CD4-positive, alpha-beta T cell (primary cell): ENCODE measurements at regions not wholly inside any gene's neighbourhood (a gene's known extent, or its start where the extent isn't known, plus 50 kb on each side); places are given as distances from the start of the nearest gene placed in this dataset.

Source experiments
- ATAC-seq: fragments of 200-7000 bp; cut with Tn5 transposase; one replicate; pipeline ENCODE4 v1.10.0; 2022; ENCODE audit warnings: mild to moderate bottlenecking; ENCODE audit not compliant: poor library complexity
- CTCF ChIA-PET: fragments of 350-600 bp; sonication (Branson Sonifier 250); formaldehyde crosslinking; loops from one replicate; lab custom pipeline; 2021; ENCODE audit warnings: antibody characterized with exemption, inconsistent platforms; lab: Charles Lee
- POLR2A ChIA-PET: fragments of 350-600 bp; sonication (Branson Sonifier 250); formaldehyde crosslinking; loops from one replicate; lab custom pipeline; 2021; ENCODE audit warnings: antibody characterized with exemption, inconsistent platforms; lab: Charles Lee
- DNase-seq, 14 experiments: peaks; one replicate each; pipeline ENCODE4 v3.0.0-alpha.2; 2013 to 2020; ENCODE audit warnings: mixed read lengths in 2 of 14
- H3K27ac ChIP-seq, 2 donors: one replicate each; pipeline versions ENCODE4 v1.5.1 to v1.7.0; 2013; ENCODE audit warnings: low read length in 2 of 2, low read depth in 1 of 2, mild to moderate bottlenecking in 1 of 2
- H3K27me3 ChIP-seq, 2 experiments: 1 replicate in 1 of 2; 2 replicates in 1 of 2; pipeline versions ENCODE4 v1.6.1 to v1.7.0; 2013; ENCODE audit warnings: low read length in 2 of 2, control low read depth in 1 of 2, mild to moderate bottlenecking in 1 of 2, moderate library complexity in 1 of 2; ENCODE audit not compliant: insufficient read depth in 2 of 2, control insufficient read depth in 1 of 2
- H3K36me3 ChIP-seq: one replicate; pipeline ENCODE4 v1.6.1; 2013; ENCODE audit warnings: low read length, control low read depth; ENCODE audit not compliant: insufficient read depth
- H3K4me1 ChIP-seq: one replicate; pipeline ENCODE4 v1.6.1; 2013; ENCODE audit warnings: low read length, control low read depth; ENCODE audit not compliant: insufficient read depth
- H3K4me3 ChIP-seq: one replicate; pipeline ENCODE4 v1.5.1; 2013; ENCODE audit warnings: mild to moderate bottlenecking, low read length, moderate library complexity
- H3K9me3 ChIP-seq, 2 experiments: 1 replicate in 1 of 2; 2 replicates in 1 of 2; pipeline versions ENCODE4 v1.6.1 to v1.7.0; 2013; ENCODE audit warnings: low read length in 2 of 2, mild to moderate bottlenecking in 2 of 2, control low read depth in 1 of 2, moderate library complexity in 1 of 2; ENCODE audit not compliant: control insufficient read depth in 1 of 2, insufficient read depth in 1 of 2
- H3K27ac Mint-ChIP-seq: one replicate; pipeline ENCODE4 v1.8.0; 2020; ENCODE audit warnings: mixed read lengths
- H3K27me3 Mint-ChIP-seq: one replicate; pipeline ENCODE4 v1.8.0; 2021; ENCODE audit warnings: mixed read lengths
- H3K36me3 Mint-ChIP-seq: one replicate; pipeline ENCODE4 v1.8.0; 2021; ENCODE audit warnings: low read depth, mixed read lengths
- H3K4me1 Mint-ChIP-seq: one replicate; pipeline ENCODE4 v1.8.0; 2021; ENCODE audit warnings: low read depth, mixed read lengths
- H3K4me3 Mint-ChIP-seq: one replicate; pipeline ENCODE4 v1.8.0; 2020; ENCODE audit warnings: mild to moderate bottlenecking, mixed read lengths
- H3K9me3 Mint-ChIP-seq: one replicate; pipeline ENCODE4 v1.8.0; 2020; ENCODE audit warnings: mixed read lengths
- intact Hi-C, 2 experiments: fragments of 100-400 bp; cut with DNase I in 1 of 2; cut with micrococcal nuclease in 1 of 2; formaldehyde crosslinking; loops; one replicate each; pipeline versions ENCODE4 v1.15.1 to v1.9.0; 2023 to 2025; cut with DNase I, micrococcal nuclease
- TF ChIP-seq, protein P1 (sequence below): fragments of 200-600 bp; IDR thresholded peaks from one replicate; pipeline ENCODE4 v1.8.0; 2022; ENCODE audit warnings: antibody characterized with exemption, mild to moderate bottlenecking

DNA sequence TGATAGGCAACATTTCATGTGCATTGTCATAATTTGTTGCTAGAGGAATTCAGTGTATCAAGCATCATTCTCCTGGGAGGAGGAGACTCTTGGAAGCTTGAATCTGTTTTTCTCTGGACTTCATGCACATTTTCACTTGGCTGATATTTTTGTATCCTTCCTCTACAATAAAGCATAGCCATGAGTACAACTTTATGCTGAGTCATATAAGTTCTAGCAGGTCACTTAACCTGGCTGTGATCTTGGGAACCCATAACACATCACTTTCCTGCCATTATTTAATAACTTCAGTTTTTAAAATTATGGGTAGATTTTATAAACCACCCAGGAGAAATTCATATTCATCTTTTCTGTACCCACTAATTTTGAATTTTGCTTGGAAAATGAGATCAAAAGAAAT, 203.0 kb upstream of the CD96 start:
- Histone ChIP-seq H3K27ac (no peak overlapping the region), H3K36me3 (no peaks in the 10 kb centered on the region), H3K4me1 (no peaks in the 10 kb centered on the region), H3K4me3 (no peak overlapping the region), H3K27me3 (no peaks in the 10 kb centered on the region), H3K9me3 (peaks cover 0 to 7% of the 10 kb centered on the region in 2 experiments)
- peaks cover 14% of the 10 kb centered on the region for H3K4me1 Mint-ChIP-seq
- CTCF ChIA-PET: no interaction called here
- TF ChIP-seq, protein P1, sequence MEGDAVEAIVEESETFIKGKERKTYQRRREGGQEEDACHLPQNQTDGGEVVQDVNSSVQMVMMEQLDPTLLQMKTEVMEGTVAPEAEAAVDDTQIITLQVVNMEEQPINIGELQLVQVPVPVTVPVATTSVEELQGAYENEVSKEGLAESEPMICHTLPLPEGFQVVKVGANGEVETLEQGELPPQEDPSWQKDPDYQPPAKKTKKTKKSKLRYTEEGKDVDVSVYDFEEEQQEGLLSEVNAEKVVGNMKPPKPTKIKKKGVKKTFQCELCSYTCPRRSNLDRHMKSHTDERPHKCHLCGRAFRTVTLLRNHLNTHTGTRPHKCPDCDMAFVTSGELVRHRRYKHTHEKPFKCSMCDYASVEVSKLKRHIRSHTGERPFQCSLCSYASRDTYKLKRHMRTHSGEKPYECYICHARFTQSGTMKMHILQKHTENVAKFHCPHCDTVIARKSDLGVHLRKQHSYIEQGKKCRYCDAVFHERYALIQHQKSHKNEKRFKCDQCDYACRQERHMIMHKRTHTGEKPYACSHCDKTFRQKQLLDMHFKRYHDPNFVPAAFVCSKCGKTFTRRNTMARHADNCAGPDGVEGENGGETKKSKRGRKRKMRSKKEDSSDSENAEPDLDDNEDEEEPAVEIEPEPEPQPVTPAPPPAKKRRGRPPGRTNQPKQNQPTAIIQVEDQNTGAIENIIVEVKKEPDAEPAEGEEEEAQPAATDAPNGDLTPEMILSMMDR: no peak
- no peaks in the 10 kb centered on the region for H3K36me3 Mint-ChIP-seq
- no peak overlapping the region for H3K4me3 Mint-ChIP-seq
- intact Hi-C loops: loop anchor here in 1 of 2 experiments (5.0 to 10.0 kb wide), 2 partner anchors 192 to 264 kb away; partner anchors contain the start of gene NECTIN3
- no peaks in the 10 kb centered on the region for H3K9me3 Mint-ChIP-seq
- ATAC-seq (no peak), DNase-seq (no peak)
- no peak overlapping the region for H3K27ac Mint-ChIP-seq
- POLR2A ChIA-PET: no interaction called here
- H3K27me3 Mint-ChIP-seq: no peaks in the 10 kb centered on the region

DNA sequence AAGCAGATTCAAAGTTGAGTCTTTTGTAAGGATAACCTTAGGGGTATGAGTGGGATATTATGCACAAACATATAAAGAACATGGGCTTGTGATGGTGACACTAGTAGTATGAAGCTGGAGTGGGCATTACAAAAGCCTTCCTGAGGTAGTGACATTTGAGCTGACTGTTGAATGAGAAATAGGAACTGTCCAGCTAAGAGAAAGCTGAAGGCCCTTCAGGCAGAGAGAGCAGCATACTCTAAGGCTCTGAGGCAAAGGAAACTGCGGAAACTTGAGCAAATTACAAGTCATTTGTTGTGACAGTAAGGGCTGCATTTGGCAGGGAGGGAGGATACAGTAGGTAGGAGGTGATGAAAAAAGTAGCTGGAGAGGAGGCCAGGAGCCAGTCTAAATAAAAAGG, 190.7 kb upstream of the CD96 start:
- H3K27me3 ChIP-seq: peaks cover 0 to 3% of the 10 kb centered on the region in 2 experiments
- TF ChIP-seq, protein P1: no peak
- ChIA-PET POLR2A (no interaction called here), CTCF (no interaction called here)
- H3K36me3 ChIP-seq: no peaks in the 10 kb centered on the region
- H3K4me3 ChIP-seq: no peak overlapping the region
- no peaks in the 10 kb centered on the region for H3K9me3 ChIP-seq
- H3K27ac ChIP-seq: no peak overlapping the region
- no peak for ATAC-seq
- Mint-ChIP-seq H3K9me3 (peaks cover 9% of the 10 kb centered on the region), H3K36me3 (no peaks in the 10 kb centered on the region), H3K4me1 (no peaks in the 10 kb centered on the region), H3K4me3 (no peak overlapping the region), H3K27me3 (no peaks in the 10 kb centered on the region), H3K27ac (no peak overlapping the region)
- H3K4me1 ChIP-seq: no peaks in the 10 kb centered on the region
- intact Hi-C loops: no loop called here
- no peak for DNase-seq

DNA sequence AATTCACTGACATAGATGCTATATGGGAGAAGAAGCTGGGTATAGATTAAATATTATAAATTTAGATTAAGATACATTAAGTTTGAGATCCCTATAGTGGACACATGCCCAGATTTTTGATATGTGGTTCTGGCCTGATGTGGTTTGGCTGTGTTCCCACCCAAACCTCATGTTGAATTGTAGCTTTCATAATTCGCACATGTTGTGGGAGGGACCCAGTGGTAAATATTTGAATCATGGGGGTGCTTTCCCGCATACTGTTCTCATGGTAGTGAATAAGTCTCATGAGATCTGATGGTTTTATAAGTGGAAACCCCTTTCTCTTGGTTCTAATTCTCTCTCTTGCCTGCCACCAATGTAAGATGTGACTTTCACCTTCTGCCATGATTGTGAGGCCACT, 189.4 kb upstream of the CD96 start:
- no peak overlapping the region for H3K27ac ChIP-seq
- no peaks in the 10 kb centered on the region for H3K27me3 ChIP-seq
- H3K4me1 Mint-ChIP-seq: no peaks in the 10 kb centered on the region
- TF ChIP-seq, protein P1: no peak
- no peaks in the 10 kb centered on the region for H3K36me3 ChIP-seq
- DNase-seq (no peak), ATAC-seq (no peak)
- H3K9me3 Mint-ChIP-seq: peaks cover 8% of the 10 kb centered on the region
- intact Hi-C loops: no loop called here
- ChIA-PET CTCF (no interaction called here), POLR2A (interaction anchor here (0.7 to 0.9 kb wide), 2 partner anchors 10 to 195 kb away, joined by 3 read pairs; no protein-coding TSS in a partner anchor)
- no peak overlapping the region for H3K4me3 ChIP-seq
- H3K27ac Mint-ChIP-seq: no peak overlapping the region
- no peaks in the 10 kb centered on the region for H3K27me3 Mint-ChIP-seq
- no peaks in the 10 kb centered on the region for H3K9me3 ChIP-seq
- no peaks in the 10 kb centered on the region for H3K36me3 Mint-ChIP-seq
- H3K4me1 ChIP-seq: no peaks in the 10 kb centered on the region
- no peak overlapping the region for H3K4me3 Mint-ChIP-seq
